ENCODE measurements at regions not wholly inside any gene's neighbourhood (a gene's known extent, or its start where the extent isn't known, plus 50 kb on each side); places are given as distances from the start of the nearest gene placed in this dataset.

DNA sequence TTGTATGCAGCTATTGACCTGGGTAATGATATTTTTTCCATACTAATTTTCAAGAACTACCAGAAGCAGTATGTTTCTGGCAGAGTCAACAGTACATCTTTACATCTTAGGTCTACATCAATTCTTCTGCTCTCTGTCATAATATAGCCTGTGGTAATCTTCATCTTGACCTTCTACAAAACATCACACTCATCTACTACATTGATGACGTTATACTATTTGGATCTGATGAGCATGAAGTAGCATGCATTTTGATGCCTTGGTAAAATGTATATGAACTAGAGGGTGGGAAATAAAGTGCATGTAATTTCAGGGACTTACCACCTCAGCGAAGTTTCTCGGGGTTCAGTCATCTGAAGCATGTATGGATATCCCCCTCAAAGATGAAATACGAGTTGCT is 629.7 kb upstream of the SGCD start:
- TF ChIP-seq, protein P1, sequence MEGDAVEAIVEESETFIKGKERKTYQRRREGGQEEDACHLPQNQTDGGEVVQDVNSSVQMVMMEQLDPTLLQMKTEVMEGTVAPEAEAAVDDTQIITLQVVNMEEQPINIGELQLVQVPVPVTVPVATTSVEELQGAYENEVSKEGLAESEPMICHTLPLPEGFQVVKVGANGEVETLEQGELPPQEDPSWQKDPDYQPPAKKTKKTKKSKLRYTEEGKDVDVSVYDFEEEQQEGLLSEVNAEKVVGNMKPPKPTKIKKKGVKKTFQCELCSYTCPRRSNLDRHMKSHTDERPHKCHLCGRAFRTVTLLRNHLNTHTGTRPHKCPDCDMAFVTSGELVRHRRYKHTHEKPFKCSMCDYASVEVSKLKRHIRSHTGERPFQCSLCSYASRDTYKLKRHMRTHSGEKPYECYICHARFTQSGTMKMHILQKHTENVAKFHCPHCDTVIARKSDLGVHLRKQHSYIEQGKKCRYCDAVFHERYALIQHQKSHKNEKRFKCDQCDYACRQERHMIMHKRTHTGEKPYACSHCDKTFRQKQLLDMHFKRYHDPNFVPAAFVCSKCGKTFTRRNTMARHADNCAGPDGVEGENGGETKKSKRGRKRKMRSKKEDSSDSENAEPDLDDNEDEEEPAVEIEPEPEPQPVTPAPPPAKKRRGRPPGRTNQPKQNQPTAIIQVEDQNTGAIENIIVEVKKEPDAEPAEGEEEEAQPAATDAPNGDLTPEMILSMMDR (IDR thresholded peaks at IDR 0.05): no peak
- TF ChIP-seq POLR2A (IDR thresholded peaks at IDR 0.05): no peak
